Non-pigmented ciliary epithelial cell (primary cell): ENCODE measurements at regions not wholly inside any gene's neighbourhood (a gene's known extent, or its start where the extent isn't known, plus 50 kb on each side); places are given as distances from the start of the nearest gene placed in this dataset.
"Not testable (repeated sequence)": the region's sequence is repeated elsewhere in the genome, so short reads cannot be mapped to it uniquely, and the experiment has no call there.

ENCODE experiments used
- DNase-seq: peaks from one replicate; pipeline ENCODE4 v3.0.0-alpha.2; 2010; ENCODE audit warnings: low read depth

GRCh38 chr9:75683591-75683990 is 206.9 kb upstream of the PCSK5 start:
- DNase-seq, result peak; percentile 18

DNA sequence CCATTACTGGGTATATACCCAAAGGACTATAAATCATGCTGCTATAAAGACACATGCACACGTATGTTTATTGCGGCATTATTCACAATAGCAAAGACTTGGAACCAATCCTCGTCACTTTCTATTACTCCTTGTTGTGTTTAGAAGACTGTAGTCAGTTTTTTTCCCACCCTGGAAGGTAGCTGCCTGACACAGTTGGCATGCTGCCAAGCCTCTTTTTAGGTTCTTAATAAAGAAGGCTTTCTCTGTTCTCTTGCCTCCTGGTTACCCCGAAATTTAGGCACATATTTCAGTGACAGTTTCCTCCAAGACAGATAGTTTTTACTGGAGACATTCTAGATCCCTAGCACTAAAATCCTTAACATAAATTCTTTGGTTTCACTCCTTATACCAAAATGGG is 205.4 kb upstream of the PCSK5 start:
- DNase-seq, result no peak

- no peak for DNase-seq
These were observed 203.0 kb upstream of the PCSK5 start for GRCh38 chr9:75687359-75687953.

GRCh38 chr9:75690551-75690950 is 199.9 kb upstream of the PCSK5 start:
- not testable (repeated sequence) for DNase-seq

DNA sequence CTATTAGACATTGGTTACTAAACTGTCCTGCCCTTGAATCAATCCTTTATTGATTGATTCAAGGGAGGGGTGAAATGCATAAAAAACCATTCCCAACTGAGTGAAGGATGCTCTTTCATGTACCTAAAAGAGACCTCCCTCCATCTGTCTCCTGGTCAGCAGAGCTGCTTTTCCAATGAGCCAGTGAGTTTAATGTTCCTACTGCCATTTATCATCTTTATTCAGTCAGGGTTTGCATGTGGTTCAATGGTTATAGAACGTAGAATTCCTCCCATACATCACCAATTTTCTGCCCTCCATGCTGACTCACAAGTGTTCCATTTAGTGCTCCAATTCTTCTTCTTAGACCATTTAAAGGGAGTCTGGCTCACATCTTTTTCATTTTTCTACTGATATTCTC is 199.1 kb upstream of the PCSK5 start:
- DNase-seq, result no peak

GRCh38 chr9:75692309-75692708 is 198.2 kb upstream of the PCSK5 start:
- DNase-seq, result no peak

- no peak for DNase-seq
These were observed 194.6 kb upstream of the PCSK5 start for GRCh38 chr9:75695921-75696320.

GRCh38 chr9:75699017-75699416 is 191.5 kb upstream of the PCSK5 start:
- no peak for DNase-seq

GRCh38 chr9:75699625-75700251 is 190.7 kb upstream of the PCSK5 start:
- DNase-seq, result no peak

DNA sequence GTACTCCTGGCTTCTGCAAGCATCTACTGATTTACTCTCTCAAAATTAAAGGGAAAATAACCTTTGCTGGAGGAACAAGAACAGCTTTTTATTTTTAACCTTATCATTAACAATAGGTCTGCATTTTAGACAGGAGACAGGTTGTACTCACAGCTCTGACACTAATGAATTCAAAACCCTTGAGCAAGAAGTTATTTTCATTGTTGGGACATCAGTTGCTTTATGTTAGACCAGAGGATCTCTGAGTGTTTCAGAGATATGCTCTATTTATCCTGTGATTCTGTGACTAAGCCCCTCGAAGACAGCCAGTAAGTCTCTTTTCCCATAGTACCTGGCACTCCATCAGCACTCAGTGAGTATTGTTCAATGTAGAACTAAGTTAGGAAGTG is 190.2 kb upstream of the PCSK5 start:
- no peak for DNase-seq

- no peak for DNase-seq
These were observed 183.3 kb upstream of the PCSK5 start for GRCh38 chr9:75707191-75707590.

- no peak for DNase-seq
These were observed 180.8 kb upstream of the PCSK5 start for GRCh38 chr9:75709698-75710097.

DNA sequence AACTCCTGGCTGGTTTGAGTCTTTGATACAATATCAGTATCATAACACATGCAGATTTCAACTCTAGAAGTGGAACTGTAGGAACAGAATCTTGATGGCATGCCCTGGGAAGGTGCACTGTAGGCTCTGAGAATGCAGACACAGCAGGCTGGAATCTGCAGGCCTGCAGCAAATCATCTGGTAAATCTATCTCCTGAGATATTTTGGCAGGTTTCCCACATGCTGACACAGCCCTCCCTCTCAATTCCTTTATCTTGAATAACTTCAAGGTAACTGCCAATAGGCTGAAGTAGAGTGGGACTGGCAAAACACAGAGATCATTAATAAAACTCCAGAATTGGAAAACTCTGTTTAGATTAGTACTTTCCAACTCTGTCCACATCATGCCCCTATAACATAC is 177.8 kb upstream of the PCSK5 start:
- DNase-seq, result no peak

GRCh38 chr9:75713335-75713734 is 177.1 kb upstream of the PCSK5 start:
- DNase-seq, result no peak

- DNase-seq, result no peak
These were observed 175.1 kb upstream of the PCSK5 start for GRCh38 chr9:75715360-75715759.

- DNase-seq, result no peak
These were observed 171.8 kb upstream of the PCSK5 start for GRCh38 chr9:75718677-75719076.

DNA sequence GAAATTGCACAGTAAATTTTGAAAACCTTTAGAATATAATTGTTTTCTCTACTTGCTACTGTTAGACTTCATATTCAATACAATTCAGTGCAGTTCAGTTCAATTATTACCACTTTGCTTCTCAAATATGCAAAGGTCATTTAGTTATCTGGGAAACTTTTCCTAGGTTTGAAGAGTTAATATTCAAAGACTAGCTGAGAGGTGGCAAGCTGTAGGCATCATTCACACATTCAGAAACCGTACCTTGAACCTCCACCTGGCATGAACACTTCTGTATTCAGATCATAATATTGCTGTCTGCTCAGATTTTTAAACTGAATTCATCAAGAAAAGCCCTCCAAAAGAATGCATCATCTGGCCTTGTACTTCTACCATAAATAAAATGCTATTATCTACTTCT is 162.1 kb upstream of the PCSK5 start:
- no peak for DNase-seq

DNA sequence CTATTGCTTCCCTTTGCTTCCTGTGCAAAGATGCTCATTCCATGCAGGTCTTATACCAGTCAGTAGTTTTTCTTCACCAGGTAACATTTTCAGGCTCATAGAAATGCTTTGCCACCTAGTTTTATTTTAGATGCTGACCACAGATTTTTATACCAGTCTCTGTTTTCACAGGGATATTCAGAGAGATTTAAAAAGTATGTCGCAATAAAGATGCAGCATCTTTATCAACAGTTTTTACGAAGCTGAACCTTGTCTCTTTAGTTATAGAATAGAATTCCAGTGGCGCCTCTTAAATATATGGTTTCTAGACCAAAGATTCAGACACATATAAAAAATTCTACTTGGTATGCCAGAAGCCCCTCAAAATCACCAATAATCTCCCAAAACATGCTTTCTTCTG is 155.7 kb upstream of the PCSK5 start:
- no peak for DNase-seq

- DNase-seq, result no peak
These were observed 150.4 kb upstream of the PCSK5 start for GRCh38 chr9:75739884-75740611.

- no peak for DNase-seq
These were observed 146.6 kb upstream of the PCSK5 start for GRCh38 chr9:75743855-75744254.

DNA sequence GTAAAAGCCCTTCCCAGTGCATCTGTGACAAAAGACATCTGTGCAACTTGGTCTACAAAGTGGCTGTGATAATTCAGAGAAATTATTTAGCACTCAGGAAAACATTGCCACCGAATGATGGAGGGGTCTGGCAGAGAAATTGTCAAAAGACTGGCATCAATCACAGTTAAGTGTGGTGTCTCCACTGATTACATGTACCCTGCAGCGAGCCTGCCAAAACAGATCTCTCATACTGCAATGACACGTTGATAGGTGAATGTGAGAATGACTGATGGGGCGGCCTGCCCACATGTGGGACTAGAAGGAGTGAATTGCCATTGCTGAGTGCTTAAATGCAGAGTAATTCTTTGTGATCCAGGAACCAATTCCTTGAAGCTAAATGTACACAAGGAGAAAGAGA is 136.4 kb upstream of the PCSK5 start:
- DNase-seq, result no peak

DNA sequence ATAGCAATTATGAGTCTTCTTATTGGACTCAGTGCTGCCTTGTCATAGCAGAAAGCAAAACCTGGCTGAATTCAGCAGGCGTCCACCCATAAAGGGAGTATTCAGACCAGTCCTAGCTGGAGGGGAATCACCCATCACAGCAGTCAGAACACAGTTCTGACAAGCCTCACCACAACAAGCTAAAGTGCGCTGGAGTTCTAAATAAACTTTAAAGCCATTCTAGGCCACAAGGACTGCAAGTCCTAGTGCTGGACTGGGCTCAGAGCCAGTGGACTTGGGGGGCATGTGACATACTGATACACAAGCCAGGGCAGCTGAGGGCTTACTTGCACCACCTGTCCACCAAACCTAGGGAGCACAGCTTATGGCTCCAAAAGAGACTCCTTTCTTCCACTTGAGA is 115.3 kb upstream of the PCSK5 start:
- DNase-seq, result no peak

DNA sequence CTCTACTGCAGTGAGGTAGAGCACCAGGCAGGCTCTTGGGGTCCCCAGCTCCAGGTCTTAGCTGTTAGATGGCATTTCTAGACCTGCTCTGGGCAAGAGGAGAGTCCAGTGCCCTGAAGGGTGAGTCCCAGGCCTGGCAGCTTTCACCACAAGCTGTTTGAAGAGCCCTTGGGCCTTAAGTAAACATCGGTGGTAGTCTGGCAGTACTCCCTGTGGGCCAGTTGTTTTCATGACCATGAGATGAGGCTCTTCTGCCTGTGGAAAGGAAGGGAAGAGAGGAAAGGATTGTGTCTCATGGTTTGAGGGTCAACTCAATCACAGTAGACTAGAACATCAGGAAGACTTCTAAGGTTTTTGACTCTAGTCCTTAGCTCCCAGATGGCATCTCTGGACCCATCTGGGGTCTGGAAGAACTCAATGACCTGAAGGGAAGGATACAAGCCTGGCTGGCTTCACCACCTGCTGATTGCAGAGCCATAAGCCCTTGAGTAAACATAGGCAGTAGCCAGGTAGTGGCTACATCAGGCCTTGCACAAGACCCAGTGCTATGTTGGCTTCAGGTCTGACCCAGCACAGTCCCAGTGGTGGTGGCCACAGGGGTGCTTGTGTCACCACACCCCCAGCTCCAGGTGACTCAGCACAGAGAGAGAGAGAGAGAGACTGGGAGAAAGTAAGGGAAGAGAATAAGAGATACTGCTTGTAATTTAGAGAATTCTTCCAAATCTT is 114.3 kb upstream of the PCSK5 start:
- DNase-seq, result no peak
